HCT116 (cell line): ENCODE measurements at regions not wholly inside any gene's neighbourhood (a gene's known extent, or its start where the extent isn't known, plus 50 kb on each side); places are given as distances from the start of the nearest gene placed in this dataset.

Experiments used
- EZH2phosphoT487 ChIP-seq: fragments of 200-600 bp; IDR thresholded peaks from 2 replicates; pipeline ENCODE4 v1.6.1; 2018; ENCODE audit warnings: antibody characterized with exemption, borderline replicate concordance
- SP1 ChIP-seq: IDR thresholded peaks from 2 replicates; pipeline ENCODE4 v1.6.1; 2012; ENCODE audit warnings: low read depth
- TCF7L2 ChIP-seq: IDR thresholded peaks from 2 replicates; pipeline ENCODE4 v1.7.0; 2011; ENCODE audit warnings: borderline replicate concordance, inconsistent platforms; ENCODE audit not compliant: insufficient read depth, insufficient read length; ENCODE audit errors: extremely low read depth
- YY1 ChIP-seq: IDR thresholded peaks from 2 replicates; pipeline ENCODE4 v1.6.1; 2011; ENCODE audit warnings: low read length, low read depth, moderate library complexity, mild to moderate bottlenecking; ENCODE audit not compliant: insufficient replicate concordance; ENCODE audit errors: extremely low read depth
- ZNF274 ChIP-seq: fragments of 200-500 bp; sonication (Bioruptor generic); IDR thresholded peaks from 2 replicates; pipeline ENCODE4 v1.6.1; 2014; ENCODE audit warnings: mild to moderate bottlenecking, low read depth, low read length, inconsistent platforms
- TF ChIP-seq, protein P1 (sequence below): IDR thresholded peaks from 2 replicates; pipeline ENCODE4 v1.6.1; 2012
- TF ChIP-seq, protein P2 (sequence below), 3 experiments: fragments of 200-600 bp in 1 of 3; sonication (generic) in 1 of 3; IDR thresholded peaks in 2 of 3; conservative IDR thresholded peaks in 1 of 3; 2 replicates each; pipeline ENCODE4 v1.5.1; 2012 to 2017; ENCODE audit warnings: low read depth in 2 of 3, low read length in 2 of 3, antibody characterized with exemption in 1 of 3, borderline replicate concordance in 1 of 3, control low read depth in 1 of 3, mild to moderate bottlenecking in 1 of 3, mixed read lengths in 1 of 3, mixed run types in 1 of 3, moderate library complexity in 1 of 3; ENCODE audit not compliant: insufficient read depth in 1 of 3
- TF ChIP-seq, protein P3 (sequence below): IDR thresholded peaks from 2 replicates; pipeline ENCODE4 v1.6.1; 2012

DNA sequence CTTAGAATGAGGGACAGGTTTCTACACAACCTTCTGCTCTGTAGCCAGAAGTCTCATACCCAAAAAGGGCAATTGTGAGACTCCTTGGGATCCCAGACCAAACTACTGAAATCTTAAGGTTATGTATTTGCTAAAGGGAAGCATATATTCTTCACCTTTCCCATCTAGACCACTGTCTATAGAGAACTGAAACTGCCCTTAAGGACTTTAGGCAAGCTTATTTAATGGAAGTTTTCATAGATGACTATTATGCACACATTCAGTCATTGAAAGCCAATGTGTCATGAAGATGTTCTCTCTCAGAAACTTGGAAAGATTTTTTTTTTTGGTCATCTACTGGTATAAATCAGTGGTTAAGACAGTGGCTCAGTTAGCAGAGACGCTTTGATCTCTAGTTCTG lies 365.3 kb downstream of the MCTP2 start:
- TF ChIP-seq, protein P1, sequence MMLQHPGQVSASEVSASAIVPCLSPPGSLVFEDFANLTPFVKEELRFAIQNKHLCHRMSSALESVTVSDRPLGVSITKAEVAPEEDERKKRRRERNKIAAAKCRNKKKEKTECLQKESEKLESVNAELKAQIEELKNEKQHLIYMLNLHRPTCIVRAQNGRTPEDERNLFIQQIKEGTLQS = no peak
- TF ChIP-seq SP1 = no peak
- TF ChIP-seq, protein P2, sequence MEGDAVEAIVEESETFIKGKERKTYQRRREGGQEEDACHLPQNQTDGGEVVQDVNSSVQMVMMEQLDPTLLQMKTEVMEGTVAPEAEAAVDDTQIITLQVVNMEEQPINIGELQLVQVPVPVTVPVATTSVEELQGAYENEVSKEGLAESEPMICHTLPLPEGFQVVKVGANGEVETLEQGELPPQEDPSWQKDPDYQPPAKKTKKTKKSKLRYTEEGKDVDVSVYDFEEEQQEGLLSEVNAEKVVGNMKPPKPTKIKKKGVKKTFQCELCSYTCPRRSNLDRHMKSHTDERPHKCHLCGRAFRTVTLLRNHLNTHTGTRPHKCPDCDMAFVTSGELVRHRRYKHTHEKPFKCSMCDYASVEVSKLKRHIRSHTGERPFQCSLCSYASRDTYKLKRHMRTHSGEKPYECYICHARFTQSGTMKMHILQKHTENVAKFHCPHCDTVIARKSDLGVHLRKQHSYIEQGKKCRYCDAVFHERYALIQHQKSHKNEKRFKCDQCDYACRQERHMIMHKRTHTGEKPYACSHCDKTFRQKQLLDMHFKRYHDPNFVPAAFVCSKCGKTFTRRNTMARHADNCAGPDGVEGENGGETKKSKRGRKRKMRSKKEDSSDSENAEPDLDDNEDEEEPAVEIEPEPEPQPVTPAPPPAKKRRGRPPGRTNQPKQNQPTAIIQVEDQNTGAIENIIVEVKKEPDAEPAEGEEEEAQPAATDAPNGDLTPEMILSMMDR (IDR thresholded peaks at IDR 0.05 in 2 of 3, conservative IDR thresholded peaks at IDR 0.05 in 1 of 3; ENCODE audit: borderline replicate concordance in 1 of 3, insufficient read depth in 1 of 3, low read depth in 2 of 3, low read length in 2 of 3) = no peak
- TF ChIP-seq, protein P3, sequence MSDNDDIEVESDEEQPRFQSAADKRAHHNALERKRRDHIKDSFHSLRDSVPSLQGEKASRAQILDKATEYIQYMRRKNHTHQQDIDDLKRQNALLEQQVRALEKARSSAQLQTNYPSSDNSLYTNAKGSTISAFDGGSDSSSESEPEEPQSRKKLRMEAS = no peak
- no peak for TF ChIP-seq YY1
- TF ChIP-seq ZNF274 = no peak
- no peak for TF ChIP-seq EZH2phosphoT487
- TF ChIP-seq TCF7L2 = no peak
